Thyroid gland (tissue), 4 donors: ENCODE measurements at regions not wholly inside any gene's neighbourhood (a gene's known extent, or its start where the extent isn't known, plus 50 kb on each side); places are given as distances from the start of the nearest gene placed in this dataset.
"Not testable (repeated sequence)": the region's sequence is repeated elsewhere in the genome, so short reads cannot be mapped to it uniquely, and the experiment has no call there.

Experiments used
- DNase-seq, 2 donors: peaks; one replicate each; pipeline ENCODE4 v3.0.0-alpha.2; 2019
- H3K27ac ChIP-seq, 3 donors: fragments of 200-600 bp; sonication (generic); 1 replicate in 2 of 3; 2 replicates in 1 of 3; pipeline ENCODE4 v1.5.1; 2016 to 2019; ENCODE audit warnings: mild to moderate bottlenecking in 1 of 3, moderate library complexity in 1 of 3
- H3K27me3 ChIP-seq: fragments of 200-600 bp; sonication (generic); one replicate; pipeline ENCODE4 v1.5.1; 2019
- H3K36me3 ChIP-seq, 2 donors: fragments of 200-600 bp; sonication (generic); one replicate each; pipeline ENCODE4 v1.5.1; 2016 to 2019
- H3K4me1 ChIP-seq, 2 donors: fragments of 200-600 bp; sonication (generic); one replicate each; pipeline ENCODE4 v1.5.1; 2017 to 2019
- H3K4me3 ChIP-seq, 3 donors: fragments of 200-600 bp; sonication (generic); replicated peaks in 1 of 3; 1 replicate in 2 of 3; 2 replicates in 1 of 3; pipeline ENCODE4 v1.5.1; 2016; ENCODE audit warnings: mild to moderate bottlenecking in 1 of 3
- H3K9me3 ChIP-seq: fragments of 200-600 bp; sonication (generic); one replicate; pipeline ENCODE4 v1.5.1; 2017
- CTCF ChIP-seq, 6 experiments: fragments of 200-600 bp in 3 of 6; fragments of 450-650 bp in 3 of 6; sonication (generic) in 3 of 6; IDR thresholded peaks; one replicate each; pipeline ENCODE4 v1.5.1; 2016 to 2019; ENCODE audit warnings: antibody characterized with exemption in 6 of 6, mild to moderate bottlenecking in 2 of 6, inconsistent platforms in 1 of 6, moderate library complexity in 1 of 6
- POLR2A ChIP-seq, 2 donors: fragments of 450-650 bp; IDR thresholded peaks; one replicate each; pipeline ENCODE4 v1.6.1; 2017; ENCODE audit warnings: antibody characterized with exemption in 2 of 2, mild to moderate bottlenecking in 2 of 2, moderate library complexity in 1 of 2
- WGBS, 2 donors: methylation state at CpG; one replicate each; pipeline ENCODE4 v1.1.5; 2017; 5-methylcytosine and 5-hydroxymethylcytosine counted together
- intact Hi-C: fragments of 100-400 bp; cut with DNase I; formaldehyde crosslinking; loops from one replicate; pipeline ENCODE4 v1.15.1; 2023

- intact Hi-C loops, H3K27me3 ChIP-seq, H3K4me1 ChIP-seq, H3K36me3 ChIP-seq, H3K27ac ChIP-seq, H3K9me3 ChIP-seq, H3K4me3 ChIP-seq, DNase-seq: not testable (repeated sequence)
- 94% methylated on average over 1 of the region's 1 CpG for WGBS, 2 donors
These were observed 132.7 kb downstream of the SNX10 start for GRCh38 chr7:26424319-26424718.

DNA sequence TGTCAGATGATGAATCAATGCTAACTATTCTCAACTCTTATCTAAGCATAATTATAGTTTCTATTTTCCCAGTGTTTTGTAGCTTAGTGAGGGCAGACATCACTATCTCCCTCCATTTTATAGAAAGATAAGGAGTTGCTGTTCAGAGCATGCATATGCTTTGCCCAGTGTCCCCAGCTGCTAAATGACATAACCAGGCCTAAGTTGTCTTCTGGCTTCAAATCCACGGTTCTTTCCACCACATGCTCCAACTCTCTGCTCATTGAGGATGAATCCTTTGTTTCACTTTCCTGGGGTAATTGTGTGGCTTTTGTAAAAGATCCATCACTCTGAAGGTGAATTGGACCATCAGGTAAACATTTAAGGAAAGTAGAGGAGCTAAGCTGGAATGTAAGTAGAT is 134.0 kb downstream of the SNX10 start:
- no peaks in the 10 kb centered on the region for H3K4me1 ChIP-seq
- no peaks in the 10 kb centered on the region for H3K27me3 ChIP-seq
- intact Hi-C loops: no loop called here
- H3K9me3 ChIP-seq: no peaks in the 10 kb centered on the region
- WGBS, 2 donors: 77 to 81% methylated on average over 1 of the region's 1 CpG
- no peak overlapping the region for H3K4me3 ChIP-seq
- H3K27ac ChIP-seq: no peak overlapping the region
- DNase-seq: no peak
- no peaks in the 10 kb centered on the region for H3K36me3 ChIP-seq
- TF ChIP-seq POLR2A (IDR thresholded peaks at IDR 0.05): no peak
- TF ChIP-seq CTCF (IDR thresholded peaks at IDR 0.05): no peak

DNA sequence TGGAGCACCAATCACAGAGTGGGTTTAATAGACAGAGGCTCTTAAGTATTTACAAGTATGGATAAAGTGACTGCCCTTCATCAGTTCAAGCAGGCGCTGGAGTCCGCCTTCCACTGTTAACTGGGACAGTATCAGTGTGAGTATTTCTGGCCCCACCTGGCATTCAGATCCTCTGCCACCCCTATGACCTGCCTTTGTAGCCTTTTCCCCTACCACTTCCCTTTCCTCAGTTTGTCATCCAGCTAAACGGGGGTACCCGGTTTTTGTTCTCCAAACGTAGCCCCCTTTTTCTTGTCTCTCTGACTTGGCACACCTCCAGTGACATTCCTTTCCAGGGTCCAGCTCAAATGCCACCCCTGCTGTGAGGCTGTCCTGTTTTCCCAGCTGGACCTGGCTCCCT is 134.4 kb downstream of the SNX10 start:
- no peaks in the 10 kb centered on the region for H3K9me3 ChIP-seq
- no peaks in the 10 kb centered on the region for H3K36me3 ChIP-seq
- no peak for TF ChIP-seq CTCF (IDR thresholded peaks at IDR 0.05)
- TF ChIP-seq POLR2A (IDR thresholded peaks at IDR 0.05): no peak
- no peaks in the 10 kb centered on the region for H3K4me1 ChIP-seq
- WGBS, 2 donors: 37 to 44% methylated on average over 5 of the region's 5 CpGs
- H3K4me3 ChIP-seq: no peak overlapping the region
- no peaks in the 10 kb centered on the region for H3K27me3 ChIP-seq
- H3K27ac ChIP-seq: no peak overlapping the region
- no peak for DNase-seq
- intact Hi-C loops: no loop called here

DNA sequence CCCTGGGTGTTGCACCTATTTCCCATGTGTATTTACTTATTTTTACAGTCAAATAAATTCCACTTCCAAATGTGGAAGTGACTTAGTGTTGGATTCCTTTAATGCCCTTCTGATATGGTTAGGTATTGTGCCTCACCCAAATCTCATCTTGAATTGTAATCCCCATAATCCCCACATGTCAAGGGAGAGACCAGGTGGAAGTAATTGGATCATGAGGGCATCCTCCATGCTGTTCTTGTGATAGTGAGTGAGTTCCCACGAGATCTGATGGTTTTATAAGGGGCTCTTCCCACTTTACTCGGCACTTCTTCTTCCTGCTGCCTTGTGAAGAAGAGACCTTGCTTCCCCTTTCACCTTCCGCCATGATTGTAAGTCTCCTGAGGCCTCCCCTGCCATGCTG is 136.9 kb downstream of the SNX10 start:
- Histone ChIP-seq H3K4me3 (no peak overlapping the region), H3K4me1 (no peaks in the 10 kb centered on the region), H3K9me3 (no peaks in the 10 kb centered on the region), H3K36me3 (no peaks in the 10 kb centered on the region), H3K27ac (no peak overlapping the region), H3K27me3 (no peaks in the 10 kb centered on the region)
- intact Hi-C loops: no loop called here
- TF ChIP-seq CTCF (IDR thresholded peaks at IDR 0.05): no peak
- no peak for TF ChIP-seq POLR2A (IDR thresholded peaks at IDR 0.05)
- WGBS, 2 donors: 84 to 85% methylated on average over 3 of the region's 3 CpGs
- no peak for DNase-seq

- H3K36me3 ChIP-seq: no peaks in the 10 kb centered on the region
- TF ChIP-seq CTCF (IDR thresholded peaks at IDR 0.05): no peak
- TF ChIP-seq POLR2A (IDR thresholded peaks at IDR 0.05): no peak
- intact Hi-C loops: no loop called here
- 83 to 87% methylated on average over 5 of the region's 5 CpGs for WGBS, 2 donors
- H3K4me3 ChIP-seq: no peak overlapping the region
- H3K4me1 ChIP-seq: no peaks in the 10 kb centered on the region
- no peak for DNase-seq
- no peaks in the 10 kb centered on the region for H3K27me3 ChIP-seq
- no peak overlapping the region for H3K27ac ChIP-seq
- H3K9me3 ChIP-seq: no peaks in the 10 kb centered on the region
These were observed 137.5 kb downstream of the SNX10 start for GRCh38 chr7:26429168-26429567.

DNA sequence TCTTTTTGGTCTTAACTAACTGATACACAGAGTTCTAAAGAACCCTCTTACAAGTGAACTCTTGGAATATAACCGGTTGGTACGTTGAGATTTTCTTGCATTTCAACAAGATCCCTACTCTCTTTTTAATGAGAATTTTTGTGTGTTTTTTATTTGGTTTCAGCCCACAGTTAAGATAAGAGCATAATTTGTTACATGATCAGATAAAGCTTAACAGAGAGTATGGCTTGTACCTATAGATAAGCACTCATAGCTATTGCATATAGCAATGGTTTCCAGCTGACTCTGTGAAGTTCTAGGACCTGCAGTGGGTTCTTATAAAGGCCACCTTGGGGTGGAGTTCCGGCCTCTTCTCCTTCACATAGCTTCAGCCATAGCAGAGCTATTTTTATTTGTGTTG is 143.3 kb downstream of the SNX10 start:
- Histone ChIP-seq H3K27ac (no peak overlapping the region), H3K27me3 (no peaks in the 10 kb centered on the region), H3K9me3 (no peaks in the 10 kb centered on the region), H3K36me3 (no peaks in the 10 kb centered on the region), H3K4me1 (no peaks in the 10 kb centered on the region), H3K4me3 (no peak overlapping the region)
- no peak for DNase-seq
- intact Hi-C loops: no loop called here
- 64 to 67% methylated on average over 3 of the region's 3 CpGs for WGBS, 2 donors
- TF ChIP-seq CTCF (IDR thresholded peaks at IDR 0.05) (no peak), POLR2A (IDR thresholded peaks at IDR 0.05) (no peak)
